ENCODE measurements at regions not wholly inside any gene's neighbourhood (a gene's known extent, or its start where the extent isn't known, plus 50 kb on each side); places are given as distances from the start of the nearest gene placed in this dataset.
"Not testable (repeated sequence)": the region's sequence is repeated elsewhere in the genome, so short reads cannot be mapped to it uniquely, and the experiment has no call there.

DNA sequence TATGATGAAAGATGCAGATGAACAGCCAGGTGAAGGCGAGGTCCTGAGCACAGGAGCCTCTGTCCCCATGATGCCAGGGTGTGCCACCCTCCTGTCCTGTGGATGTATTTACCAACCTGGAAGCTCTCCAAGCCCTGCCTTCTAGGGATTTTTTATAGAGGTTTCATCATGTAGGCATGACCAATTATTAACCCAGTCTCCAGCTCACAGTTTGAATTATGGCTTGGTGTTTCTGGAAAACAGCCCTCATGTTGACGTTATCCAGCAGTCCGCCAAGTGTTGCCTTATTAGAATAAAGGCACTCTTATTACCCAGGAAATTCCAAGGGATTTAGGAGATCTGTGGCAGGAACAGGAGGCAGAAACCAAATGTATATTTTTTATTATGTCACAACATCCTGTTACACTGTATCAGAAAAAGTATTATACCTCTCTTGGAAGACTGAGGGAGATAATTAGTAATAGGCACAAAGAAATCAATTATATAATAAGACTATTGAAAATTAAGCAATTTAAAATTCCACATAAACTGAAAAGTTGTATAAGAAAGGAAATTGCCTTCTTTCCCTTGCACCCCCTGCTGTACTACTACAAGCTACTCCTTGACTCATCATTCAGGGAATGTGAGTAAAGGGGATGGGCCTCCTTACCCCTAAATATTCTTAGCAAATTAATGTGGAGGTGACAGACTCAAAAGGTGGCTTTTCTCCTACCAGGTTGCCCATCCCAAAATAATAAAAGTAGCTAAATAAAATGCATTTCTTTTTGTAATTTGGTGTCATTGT lies 129.6 kb downstream of the ZNF330 start:
- ATAC-seq (no peak), DNase-seq (no peak)
- CTCF ChIA-PET = interaction anchor here (1.0 kb wide), 1 partner anchor 19 kb away, joined by 4 read pairs; no protein-coding TSS in a partner anchor
- peaks cover 2% of the 10 kb centered on the region for H3K4me1 Mint-ChIP-seq
- H3K27me3 Mint-ChIP-seq = no peaks in the 10 kb centered on the region
- H3K36me3 Mint-ChIP-seq = no peaks in the 10 kb centered on the region
- no peaks in the 10 kb centered on the region for H3K9me3 Mint-ChIP-seq (ENCODE audit: low read depth)
- no peak overlapping the region for H3K4me3 Mint-ChIP-seq
- no peak overlapping the region for H3K27ac Mint-ChIP-seq

DNA sequence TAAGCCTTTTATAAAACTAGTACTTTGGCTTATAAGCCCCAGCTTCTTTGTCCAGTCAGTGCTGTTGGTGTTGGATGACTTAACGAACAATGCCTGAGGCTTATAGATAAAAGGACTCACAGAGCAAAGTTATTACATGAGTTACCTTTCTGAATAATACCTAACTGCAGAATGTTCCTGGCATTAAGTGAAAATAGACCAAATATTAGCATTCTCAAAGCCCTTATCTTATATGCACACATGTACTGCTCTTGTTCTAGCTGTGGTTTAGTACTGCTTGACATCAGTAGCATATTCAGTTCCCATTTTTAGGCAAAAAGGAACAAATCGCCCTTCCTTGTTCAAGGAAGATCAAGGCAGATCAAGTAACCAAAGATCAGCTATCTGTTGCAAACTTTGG lies 131.6 kb downstream of the ZNF330 start:
- peaks cover 3% of the 10 kb centered on the region for H3K4me1 Mint-ChIP-seq
- no peaks in the 10 kb centered on the region for H3K27me3 Mint-ChIP-seq
- CTCF ChIA-PET = no interaction called here
- ATAC-seq (no peak), DNase-seq (no peak)
- H3K9me3 Mint-ChIP-seq (ENCODE audit: low read depth) = no peaks in the 10 kb centered on the region
- H3K27ac Mint-ChIP-seq = no peak overlapping the region
- H3K4me3 Mint-ChIP-seq = no peak overlapping the region
- H3K36me3 Mint-ChIP-seq = no peaks in the 10 kb centered on the region

DNA sequence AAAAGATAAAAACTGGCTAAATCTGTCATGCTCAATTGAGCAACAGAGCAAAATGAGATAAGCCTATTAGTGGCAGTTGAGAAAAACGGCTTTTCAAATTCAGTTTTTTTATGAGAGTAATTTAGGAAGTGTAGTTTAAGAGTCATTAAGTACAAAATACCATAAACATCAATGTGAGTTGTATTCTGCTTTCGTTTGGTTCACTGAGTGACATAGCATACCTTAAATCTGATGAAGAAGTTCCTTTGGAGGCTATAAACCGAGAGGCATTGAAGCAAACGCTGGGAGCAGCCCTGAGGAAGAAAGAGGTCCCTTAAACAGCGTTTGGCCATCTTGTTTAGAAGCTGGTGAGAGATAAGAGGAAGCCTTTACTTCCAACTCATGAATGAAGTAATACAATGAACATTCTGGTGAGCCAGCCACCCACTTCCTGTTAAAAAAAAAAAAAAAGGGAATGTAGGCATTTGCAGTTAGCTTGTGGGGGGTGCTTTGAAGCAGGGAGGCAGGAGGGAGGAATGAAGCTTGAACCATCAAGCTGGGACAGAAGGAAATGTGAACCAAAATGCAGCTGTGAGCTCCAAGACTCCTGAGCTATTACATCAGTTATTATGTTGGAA lies 132.3 kb downstream of the ZNF330 start:
- H3K4me1 Mint-ChIP-seq = peaks cover 3% of the 10 kb centered on the region
- DNase-seq (no peak), ATAC-seq (no peak)
- CTCF ChIA-PET = no interaction called here
- no peaks in the 10 kb centered on the region for H3K36me3 Mint-ChIP-seq
- no peak overlapping the region for H3K4me3 Mint-ChIP-seq
- no peak overlapping the region for H3K27ac Mint-ChIP-seq
- H3K27me3 Mint-ChIP-seq = no peaks in the 10 kb centered on the region
- H3K9me3 Mint-ChIP-seq (ENCODE audit: low read depth) = no peaks in the 10 kb centered on the region

DNA sequence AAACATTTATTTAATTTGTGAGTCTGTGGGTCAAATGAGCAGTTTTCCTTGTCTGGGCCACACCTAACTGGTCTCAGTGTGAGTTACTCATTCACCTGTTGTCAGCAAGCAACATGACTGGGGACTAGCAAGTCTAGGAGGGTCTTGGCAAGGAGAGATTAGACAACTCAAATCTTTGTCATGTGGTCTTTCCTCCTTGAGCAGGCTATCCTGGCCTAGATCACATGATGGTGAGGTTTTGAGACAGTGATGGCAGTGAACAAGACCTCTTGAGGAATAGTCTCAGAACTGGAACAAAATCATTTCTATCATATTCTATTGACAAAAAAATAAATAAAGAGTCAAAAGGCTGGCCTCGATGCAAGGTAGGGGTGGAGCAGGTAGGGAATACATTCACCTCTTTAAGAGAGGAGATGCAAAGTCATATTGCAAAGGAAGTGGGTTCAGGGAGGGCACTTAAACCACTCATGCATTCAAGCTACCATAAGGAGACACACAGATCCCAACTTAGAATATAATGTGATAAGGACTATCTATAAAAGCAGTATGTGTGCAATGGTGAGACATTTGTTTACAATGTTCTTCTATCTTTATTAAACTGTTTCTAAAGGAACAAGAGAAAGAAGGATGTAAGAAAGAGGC lies 135.7 kb downstream of the ZNF330 start:
- no peaks in the 10 kb centered on the region for H3K36me3 Mint-ChIP-seq
- no peaks in the 10 kb centered on the region for H3K27me3 Mint-ChIP-seq
- no peak overlapping the region for H3K27ac Mint-ChIP-seq
- no peak overlapping the region for H3K4me3 Mint-ChIP-seq
- DNase-seq (no peak), ATAC-seq (no peak)
- CTCF ChIA-PET = no interaction called here
- peaks cover 3% of the 10 kb centered on the region for H3K4me1 Mint-ChIP-seq
- H3K9me3 Mint-ChIP-seq (ENCODE audit: low read depth) = no peaks in the 10 kb centered on the region

DNA sequence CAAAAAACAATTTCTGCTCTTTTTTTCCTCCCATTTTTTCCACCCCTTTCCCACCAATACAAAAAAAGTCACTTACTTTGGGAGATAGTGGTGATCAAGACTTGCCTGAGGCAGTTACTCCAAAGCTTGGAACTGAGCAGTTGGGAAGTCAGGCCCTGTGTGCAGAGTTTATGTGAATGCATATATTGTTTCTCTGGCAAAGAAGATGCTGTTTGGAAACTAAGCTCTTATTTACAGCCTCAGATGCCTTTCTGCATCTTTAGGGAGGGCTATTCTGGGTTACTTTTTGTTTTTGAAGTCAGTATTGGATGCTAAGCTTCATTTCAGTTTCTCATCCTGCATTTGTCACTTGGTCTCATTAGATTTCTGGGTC lies 136.3 kb downstream of the ZNF330 start:
- no peak for ATAC-seq
- CTCF ChIA-PET = no interaction called here
- H3K9me3 Mint-ChIP-seq (ENCODE audit: low read depth) = no peaks in the 10 kb centered on the region
- peaks cover 3% of the 10 kb centered on the region for H3K4me1 Mint-ChIP-seq
- no peak overlapping the region for H3K4me3 Mint-ChIP-seq
- H3K36me3 Mint-ChIP-seq = no peaks in the 10 kb centered on the region
- H3K27me3 Mint-ChIP-seq = no peaks in the 10 kb centered on the region
- H3K27ac Mint-ChIP-seq = no peak overlapping the region
- DNase-seq = no peak

DNA sequence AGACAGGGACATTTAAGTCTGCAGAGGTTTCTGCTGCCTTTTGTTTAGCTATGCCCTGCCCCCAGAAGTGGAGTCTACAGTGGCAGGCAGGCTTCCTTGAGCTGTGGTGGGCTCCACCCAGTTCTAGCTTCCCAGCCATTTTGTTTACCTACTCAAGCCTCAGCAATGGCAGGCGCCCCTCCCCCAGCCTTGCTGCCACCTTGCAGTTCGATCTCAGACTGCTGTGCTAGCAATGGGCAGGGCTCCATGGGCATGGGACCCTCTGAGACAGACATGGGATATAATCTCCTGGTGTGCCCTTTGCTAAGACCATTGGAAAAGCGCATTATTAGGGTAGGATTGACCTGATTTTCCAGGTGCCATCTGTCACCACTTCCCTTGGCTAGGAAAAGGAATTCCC lies 147.5 kb downstream of the ZNF330 start:
- ATAC-seq; H3K9me3 Mint-ChIP-seq (ENCODE audit: low read depth); CTCF ChIA-PET; H3K4me3 Mint-ChIP-seq; H3K4me1 Mint-ChIP-seq; H3K36me3 Mint-ChIP-seq; H3K27me3 Mint-ChIP-seq; H3K27ac Mint-ChIP-seq; DNase-seq: not testable (repeated sequence)

DNA sequence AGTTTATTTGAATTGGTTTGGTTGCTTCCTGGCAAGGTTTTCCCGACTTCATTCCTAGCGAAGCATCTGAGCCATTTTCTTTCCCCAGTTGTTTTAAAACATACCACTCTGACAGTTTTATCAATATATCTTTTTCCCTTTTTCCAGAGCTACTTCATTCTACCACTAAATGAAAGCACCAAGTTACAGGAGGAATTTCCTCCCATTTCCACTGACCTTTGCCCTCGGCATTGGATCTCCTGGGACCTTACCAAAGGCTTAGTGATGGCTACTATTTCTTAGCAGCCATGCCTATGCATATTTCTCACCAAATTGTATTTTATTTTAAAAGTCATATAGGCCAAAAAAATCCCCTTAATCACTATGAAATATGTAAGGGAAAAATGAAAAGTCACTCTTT lies 150.5 kb downstream of the ZNF330 start:
- peaks cover 3% of the 10 kb centered on the region for H3K9me3 Mint-ChIP-seq (ENCODE audit: low read depth)
- no peaks in the 10 kb centered on the region for H3K4me1 Mint-ChIP-seq
- H3K4me3 Mint-ChIP-seq = no peak overlapping the region
- CTCF ChIA-PET = no interaction called here
- peaks cover 2% of the 10 kb centered on the region for H3K27me3 Mint-ChIP-seq
- DNase-seq = no peak
- no peaks in the 10 kb centered on the region for H3K36me3 Mint-ChIP-seq
- no peak overlapping the region for H3K27ac Mint-ChIP-seq
- no peak for ATAC-seq

DNA sequence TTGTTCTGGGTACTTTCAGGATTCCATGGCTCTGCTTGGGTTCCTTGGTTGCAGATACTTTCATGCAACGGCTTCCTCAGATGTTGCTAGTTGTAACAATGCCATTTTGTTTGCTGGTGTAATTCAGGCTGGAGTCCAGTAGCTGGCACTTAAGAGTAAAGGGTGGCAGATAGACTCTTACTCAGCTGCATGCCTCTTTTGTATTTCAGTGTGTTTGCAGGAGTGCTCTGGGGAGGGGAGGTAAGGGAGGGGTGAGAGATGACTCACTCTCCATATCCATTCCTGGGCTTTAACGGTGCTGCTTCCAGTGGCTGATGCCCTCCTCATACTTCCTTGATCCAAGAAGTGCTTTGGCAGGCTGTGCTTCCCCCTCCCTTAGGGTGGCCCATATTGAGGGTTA lies 155.2 kb downstream of the ZNF330 start:
- no peaks in the 10 kb centered on the region for H3K4me1 Mint-ChIP-seq
- H3K27me3 Mint-ChIP-seq = peaks cover 2% of the 10 kb centered on the region
- DNase-seq = no peak
- H3K9me3 Mint-ChIP-seq (ENCODE audit: low read depth) = peaks cover 2% of the 10 kb centered on the region
- H3K36me3 Mint-ChIP-seq = no peaks in the 10 kb centered on the region
- H3K4me3 Mint-ChIP-seq = no peak overlapping the region
- no peak overlapping the region for H3K27ac Mint-ChIP-seq
- ATAC-seq = no peak
- CTCF ChIA-PET = no interaction called here

DNA sequence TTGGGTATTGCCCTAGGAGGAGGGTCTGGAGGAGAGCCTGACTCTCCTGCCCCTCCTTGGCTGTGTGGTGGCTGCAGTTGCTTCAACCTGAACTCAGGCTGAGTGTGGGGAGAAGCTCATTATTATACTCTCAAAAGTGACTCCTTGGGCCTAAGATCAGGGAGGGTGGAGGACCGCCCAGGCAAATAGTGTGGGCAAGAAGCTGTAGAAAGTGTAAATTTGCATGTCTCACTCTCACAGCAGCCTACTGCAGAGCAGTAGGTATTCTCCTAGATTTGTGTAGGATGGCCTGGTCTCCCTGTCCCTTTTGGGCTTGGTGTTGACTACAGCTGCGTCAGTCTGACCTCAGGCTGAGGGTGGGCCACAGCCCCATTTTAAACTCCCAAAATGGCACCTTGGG lies 156.1 kb downstream of the ZNF330 start:
- ATAC-seq (no peak), DNase-seq (no peak)
- CTCF ChIA-PET = no interaction called here
- H3K36me3 Mint-ChIP-seq = no peaks in the 10 kb centered on the region
- no peak overlapping the region for H3K27ac Mint-ChIP-seq
- peaks cover 2% of the 10 kb centered on the region for H3K27me3 Mint-ChIP-seq
- H3K4me3 Mint-ChIP-seq = no peak overlapping the region
- no peaks in the 10 kb centered on the region for H3K4me1 Mint-ChIP-seq
- peaks cover 2% of the 10 kb centered on the region for H3K9me3 Mint-ChIP-seq (ENCODE audit: low read depth)

DNA sequence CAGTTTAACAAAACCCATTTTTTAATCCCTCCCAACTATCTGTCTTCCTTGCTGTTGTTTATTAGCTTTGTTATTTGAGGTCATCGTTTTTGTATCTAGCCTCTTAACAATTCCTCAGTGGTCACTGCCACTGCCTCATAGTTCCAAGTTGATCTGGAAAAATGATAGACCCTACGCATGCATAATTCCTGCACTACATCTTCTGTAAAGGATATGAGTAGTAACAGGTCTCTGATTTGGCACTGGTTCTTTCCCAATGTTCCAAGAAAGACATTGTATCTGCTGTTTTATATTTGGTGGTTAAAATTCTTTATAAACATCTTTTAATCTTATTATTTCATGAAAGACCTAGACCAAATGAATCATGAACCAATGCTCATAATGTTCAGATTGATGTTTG lies 166.6 kb downstream of the ZNF330 start:
- H3K27me3 Mint-ChIP-seq = peaks cover 2% of the 10 kb centered on the region
- ATAC-seq (no peak), DNase-seq (no peak)
- no peaks in the 10 kb centered on the region for H3K36me3 Mint-ChIP-seq
- H3K27ac Mint-ChIP-seq = no peak overlapping the region
- H3K9me3 Mint-ChIP-seq (ENCODE audit: low read depth) = no peaks in the 10 kb centered on the region
- CTCF ChIA-PET = no interaction called here
- no peak overlapping the region for H3K4me3 Mint-ChIP-seq
- H3K4me1 Mint-ChIP-seq = no peaks in the 10 kb centered on the region

DNA sequence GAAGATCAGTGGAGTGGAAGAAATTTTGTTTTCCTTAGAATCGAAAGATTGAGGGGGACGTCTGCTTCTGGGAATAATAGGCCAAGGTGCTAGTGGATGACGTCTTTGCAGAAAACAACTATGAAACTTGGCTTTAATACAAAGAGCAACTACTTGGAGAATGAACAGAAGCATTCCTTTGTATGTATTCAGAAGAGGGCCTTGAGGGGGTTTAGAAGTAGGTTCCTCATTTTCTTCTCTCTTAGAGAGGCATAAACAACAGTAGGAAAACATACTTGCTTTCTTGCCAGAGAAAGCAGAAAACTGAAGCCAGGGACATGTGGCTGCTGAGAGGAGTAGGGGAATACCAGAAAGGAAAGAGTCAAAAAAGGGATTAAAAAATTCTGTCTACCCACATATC lies 167.8 kb downstream of the ZNF330 start:
- Mint-ChIP-seq H3K27ac (no peak overlapping the region), H3K4me3 (no peak overlapping the region), H3K36me3 (no peaks in the 10 kb centered on the region), H3K4me1 (no peaks in the 10 kb centered on the region), H3K27me3 (peaks cover 2% of the 10 kb centered on the region), H3K9me3 (ENCODE audit: low read depth) (no peaks in the 10 kb centered on the region)
- CTCF ChIA-PET = no interaction called here
- ATAC-seq (no peak), DNase-seq (no peak)

DNA sequence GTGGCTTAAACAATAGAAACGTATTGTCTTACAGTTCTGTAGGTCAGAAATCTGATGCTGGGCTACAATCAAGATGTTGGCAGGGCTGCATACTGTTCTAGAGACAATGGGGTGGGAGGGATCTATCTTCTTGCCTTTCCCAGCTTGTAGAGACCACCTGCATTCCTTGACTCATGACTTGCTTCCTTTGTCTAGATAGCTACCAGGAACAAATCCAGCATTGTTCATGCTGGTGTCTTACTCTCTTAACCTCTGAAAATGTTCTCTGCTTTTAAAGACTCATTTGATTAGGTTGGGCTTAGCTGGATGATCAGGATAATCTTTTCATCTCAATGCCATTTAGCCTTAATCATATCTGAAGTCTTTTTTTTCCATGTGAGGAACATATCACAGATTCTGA lies 169.0 kb downstream of the ZNF330 start:
- no peak for ATAC-seq
- H3K36me3 Mint-ChIP-seq = no peaks in the 10 kb centered on the region
- CTCF ChIA-PET = no interaction called here

DNA sequence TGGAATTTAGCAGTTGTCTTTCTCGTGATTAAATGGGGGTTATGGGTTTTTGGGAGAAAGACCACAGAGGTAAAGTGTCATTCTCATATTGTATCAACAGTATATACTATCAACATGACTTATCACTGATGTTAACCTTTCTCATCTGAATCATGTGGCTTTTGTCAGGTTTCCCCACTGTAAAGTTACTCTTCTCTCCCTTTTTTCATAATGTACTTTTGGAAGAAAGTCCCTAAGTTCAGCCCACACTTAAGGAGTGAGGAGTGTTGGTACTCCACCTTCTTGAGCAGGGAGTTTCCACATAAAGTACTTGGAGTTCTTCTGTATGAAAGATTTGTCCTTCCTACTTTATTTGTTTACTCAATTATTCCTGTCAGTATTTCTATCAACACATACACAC lies 169.9 kb downstream of the ZNF330 start:
- H3K4me3 Mint-ChIP-seq = no peak overlapping the region
- H3K4me1 Mint-ChIP-seq = no peaks in the 10 kb centered on the region
- no peaks in the 10 kb centered on the region for H3K9me3 Mint-ChIP-seq (ENCODE audit: low read depth)
- CTCF ChIA-PET = no interaction called here
- no peaks in the 10 kb centered on the region for H3K36me3 Mint-ChIP-seq
- DNase-seq = no peak
- peaks cover 2% of the 10 kb centered on the region for H3K27me3 Mint-ChIP-seq
- no peak overlapping the region for H3K27ac Mint-ChIP-seq
- ATAC-seq = no peak

More for the DNA sequence above, 169.0 kb downstream of the ZNF330 start:
- no peak for DNase-seq
- Mint-ChIP-seq H3K9me3 (ENCODE audit: low read depth) (no peaks in the 10 kb centered on the region), H3K4me3 (no peak overlapping the region), H3K27me3 (peaks cover 2% of the 10 kb centered on the region), H3K4me1 (no peaks in the 10 kb centered on the region), H3K27ac (no peak overlapping the region)

DNA sequence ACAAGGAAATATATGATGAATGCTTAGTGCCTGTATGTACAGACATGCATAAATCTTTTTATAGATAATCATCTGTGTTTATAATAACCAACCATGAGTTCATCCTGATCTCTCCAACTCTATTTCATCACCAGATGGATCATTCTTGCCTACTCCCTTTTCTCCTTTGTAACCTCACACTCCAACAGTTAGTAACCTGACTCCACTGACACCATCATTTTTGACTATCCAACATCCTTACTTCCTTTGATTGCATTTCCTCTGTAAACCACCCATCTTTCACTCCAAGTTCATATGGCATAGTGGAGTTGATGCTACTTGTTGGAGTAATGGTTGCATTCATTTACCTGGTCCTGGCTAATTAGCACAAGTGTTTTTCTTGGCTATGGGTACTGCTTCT lies 170.6 kb downstream of the ZNF330 start:
- H3K27me3 Mint-ChIP-seq = peaks cover 2% of the 10 kb centered on the region
- H3K27ac Mint-ChIP-seq = no peak overlapping the region
- no peak for ATAC-seq
- no peaks in the 10 kb centered on the region for H3K4me1 Mint-ChIP-seq
- CTCF ChIA-PET = no interaction called here
- H3K9me3 Mint-ChIP-seq (ENCODE audit: low read depth) = no peaks in the 10 kb centered on the region
- no peak for DNase-seq
- H3K4me3 Mint-ChIP-seq = no peak overlapping the region
- H3K36me3 Mint-ChIP-seq = no peaks in the 10 kb centered on the region

Measured in activated CD8-positive, alpha-beta memory T cell treated with anti-CD3 and anti-CD28 coated beads, Interleukin-2, amount 10 ng/mL, durations not matched to agents 7 days and 5 days (primary cell).